GM12864 (cell line): ENCODE measurements at regions not wholly inside any gene's neighbourhood (a gene's known extent, or its start where the extent isn't known, plus 50 kb on each side); places are given as distances from the start of the nearest gene placed in this dataset.

Experiments
- DNase-seq: peaks from one replicate; pipeline ENCODE4 v3.0.0-alpha.2; 2011; ENCODE audit warnings: low read depth
- H3K4me3 ChIP-seq: 2 replicates; pipeline ENCODE4 v1.5.1; 2011; ENCODE audit warnings: mild to moderate bottlenecking, low read depth, low read length, control low read depth
- TF ChIP-seq, protein P1 (sequence below): IDR thresholded peaks from 2 replicates; pipeline ENCODE4 v1.5.1; 2011; ENCODE audit warnings: low read depth, mild to moderate bottlenecking, moderate library complexity, low read length, control low read depth, inconsistent platforms; ENCODE audit errors: missing control alignments

GRCh38 chrX:46374371-46374770 lies 170.8 kb downstream of the ZNF674 start:
- DNase-seq: no peak
- TF ChIP-seq, protein P1, sequence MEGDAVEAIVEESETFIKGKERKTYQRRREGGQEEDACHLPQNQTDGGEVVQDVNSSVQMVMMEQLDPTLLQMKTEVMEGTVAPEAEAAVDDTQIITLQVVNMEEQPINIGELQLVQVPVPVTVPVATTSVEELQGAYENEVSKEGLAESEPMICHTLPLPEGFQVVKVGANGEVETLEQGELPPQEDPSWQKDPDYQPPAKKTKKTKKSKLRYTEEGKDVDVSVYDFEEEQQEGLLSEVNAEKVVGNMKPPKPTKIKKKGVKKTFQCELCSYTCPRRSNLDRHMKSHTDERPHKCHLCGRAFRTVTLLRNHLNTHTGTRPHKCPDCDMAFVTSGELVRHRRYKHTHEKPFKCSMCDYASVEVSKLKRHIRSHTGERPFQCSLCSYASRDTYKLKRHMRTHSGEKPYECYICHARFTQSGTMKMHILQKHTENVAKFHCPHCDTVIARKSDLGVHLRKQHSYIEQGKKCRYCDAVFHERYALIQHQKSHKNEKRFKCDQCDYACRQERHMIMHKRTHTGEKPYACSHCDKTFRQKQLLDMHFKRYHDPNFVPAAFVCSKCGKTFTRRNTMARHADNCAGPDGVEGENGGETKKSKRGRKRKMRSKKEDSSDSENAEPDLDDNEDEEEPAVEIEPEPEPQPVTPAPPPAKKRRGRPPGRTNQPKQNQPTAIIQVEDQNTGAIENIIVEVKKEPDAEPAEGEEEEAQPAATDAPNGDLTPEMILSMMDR: no peak
- no peak overlapping the region for H3K4me3 ChIP-seq

GRCh38 chrX:46367491-46367890 lies 177.7 kb downstream of the ZNF674 start:
- TF ChIP-seq, protein P1: no peak
- H3K4me3 ChIP-seq: no peak overlapping the region
- DNase-seq: no peak

DNA sequence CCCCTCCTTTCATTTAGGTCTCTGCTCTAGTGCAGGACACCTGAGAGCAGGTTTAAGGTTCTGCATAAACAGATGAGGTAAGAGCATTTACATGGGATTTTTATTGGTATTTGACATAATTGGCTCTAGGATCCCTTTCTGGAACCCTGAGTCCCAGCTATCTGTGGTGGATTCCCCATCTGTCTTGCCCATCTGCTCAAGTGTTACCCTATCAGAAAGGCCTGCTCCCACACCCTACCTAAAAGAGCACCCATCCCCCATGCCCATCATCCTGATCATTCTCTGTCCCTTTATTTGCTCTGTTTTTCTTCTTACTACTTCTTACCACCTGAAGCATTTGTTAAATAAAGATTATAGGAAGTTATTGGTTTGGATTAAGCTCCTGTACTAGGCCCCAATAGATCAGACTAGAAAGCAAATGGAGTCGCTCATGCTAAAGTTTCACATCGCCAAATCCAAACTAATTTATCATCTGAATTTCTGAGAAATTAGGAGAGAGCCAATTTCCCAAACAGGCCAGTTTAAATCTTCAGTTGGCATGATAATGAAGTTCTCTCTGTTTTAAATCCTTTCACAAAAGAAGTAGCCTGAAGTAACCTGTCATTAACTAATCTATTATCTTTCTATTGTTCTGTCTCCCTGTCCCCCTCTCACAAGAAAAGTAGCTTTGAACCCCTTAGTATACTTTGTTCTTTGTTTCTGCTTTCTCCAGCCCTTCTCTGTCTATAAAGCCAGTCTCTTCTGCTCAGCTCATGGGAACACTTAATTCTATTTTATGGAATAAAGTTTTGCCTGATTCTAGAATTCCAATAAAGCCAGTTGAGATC lies 178.6 kb downstream of the ZNF674 start:
- H3K4me3 ChIP-seq: no peak overlapping the region
- DNase-seq: no peak
- TF ChIP-seq, protein P1: no peak

- H3K4me3 ChIP-seq: no peak overlapping the region
- no peak for DNase-seq
- TF ChIP-seq, protein P1: no peak
Measured at GRCh38 chrX:46354481-46354880, 190.7 kb downstream of the ZNF674 start.

DNA sequence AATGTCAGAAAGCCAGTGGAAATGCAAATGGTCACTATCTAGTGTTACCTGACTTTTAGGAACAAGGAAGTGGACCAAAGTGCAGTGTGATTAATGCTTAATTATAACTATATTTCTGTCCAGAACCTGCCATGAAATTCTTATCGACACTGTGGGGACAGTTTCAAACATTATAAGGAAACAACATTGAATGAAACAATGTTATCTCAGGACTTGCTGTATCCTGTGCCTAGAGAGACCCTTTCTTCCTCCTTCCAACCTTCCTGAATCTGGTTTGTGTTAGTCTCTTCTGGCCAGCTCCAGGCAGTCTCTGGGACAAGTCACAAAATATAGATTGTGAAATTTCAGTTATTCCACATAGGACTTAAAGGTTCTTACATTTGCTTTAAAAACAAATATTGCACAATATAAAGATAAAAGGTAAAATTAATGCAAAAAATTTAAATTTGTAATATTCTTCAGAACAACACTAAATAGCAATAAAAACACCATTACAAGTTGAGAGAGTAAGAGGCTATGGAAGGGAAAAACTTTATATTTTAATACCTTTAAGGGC lies 203.4 kb downstream of the ZNF674 start:
- no peak for DNase-seq
- TF ChIP-seq, protein P1: no peak
- H3K4me3 ChIP-seq: no peak overlapping the region

DNA sequence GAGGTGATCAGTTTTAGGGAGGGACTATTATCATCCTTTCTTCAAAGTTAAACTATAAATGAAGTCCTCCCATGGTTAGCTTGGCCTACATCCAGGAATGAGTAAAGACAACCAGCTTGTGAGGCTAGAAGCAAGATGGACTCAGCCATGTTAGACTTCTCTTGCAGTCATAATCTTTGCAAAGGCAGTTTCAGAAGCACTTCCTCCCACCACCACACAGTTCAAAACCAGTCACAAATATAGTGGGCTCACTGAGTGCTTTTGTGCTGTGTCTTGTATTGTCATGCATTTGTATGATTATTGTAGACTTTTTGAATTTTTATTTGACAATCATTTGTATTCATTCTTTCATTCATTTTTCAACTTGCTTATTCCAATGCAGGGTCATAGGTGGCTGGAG lies 204.5 kb downstream of the ZNF674 start:
- no peak for DNase-seq
- TF ChIP-seq, protein P1: no peak
- H3K4me3 ChIP-seq: no peak overlapping the region
